NCI-H2171 treated with DMSO at 0.1 percent for 48 hours (cell line): ENCODE measurements at regions not wholly inside any gene's neighbourhood (a gene's known extent, or its start where the extent isn't known, plus 50 kb on each side); places are given as distances from the start of the nearest gene placed in this dataset.

Source experiments
- DNase-seq: peaks from one replicate; lab custom pipeline; 2025; lab: John Stamatoyannopoulos, UW

- no peak for DNase-seq
These were observed 92.8 kb upstream of the TMEM168 start for GRCh38 chr7:112882991-112883390.

GRCh38 chr7:112882511-112882910, 92.3 kb upstream of the TMEM168 start:
- DNase-seq, result no peak

GRCh38 chr7:112882022-112882421, 91.8 kb upstream of the TMEM168 start:
- no peak for DNase-seq

GRCh38 chr7:112880818-112881418, 90.7 kb upstream of the TMEM168 start:
- no peak for DNase-seq

GRCh38 chr7:112877691-112878460, 87.7 kb upstream of the TMEM168 start:
- DNase-seq, result no peak

- no peak for DNase-seq
These were observed 86.7 kb upstream of the TMEM168 start for GRCh38 chr7:112876877-112877276.

- no peak for DNase-seq
These were observed 84.7 kb upstream of the TMEM168 start for GRCh38 chr7:112874909-112875308.

- DNase-seq, result no peak
These were observed 83.8 kb upstream of the TMEM168 start for GRCh38 chr7:112873831-112874553.

GRCh38 chr7:112869111-112869774, 79.0 kb upstream of the TMEM168 start:
- peak; percentile 47 for DNase-seq

GRCh38 chr7:112868609-112869008, 78.4 kb upstream of the TMEM168 start:
- DNase-seq, result no peak

- no peak for DNase-seq
These were observed 76.2 kb upstream of the TMEM168 start for GRCh38 chr7:112866424-112866823.

- no peak for DNase-seq
These were observed 74.2 kb upstream of the TMEM168 start for GRCh38 chr7:112864380-112864779.

GRCh38 chr7:112858838-112859237, 68.6 kb upstream of the TMEM168 start:
- DNase-seq, result no peak

GRCh38 chr7:112855227-112855626, 65.0 kb upstream of the TMEM168 start:
- no peak for DNase-seq

GRCh38 chr7:112854169-112854568, 64.0 kb upstream of the TMEM168 start:
- no peak for DNase-seq

GRCh38 chr7:112853422-112853821, 63.2 kb upstream of the TMEM168 start:
- DNase-seq, result no peak

GRCh38 chr7:112843151-112843550, 53.0 kb upstream of the TMEM168 start:
- no peak for DNase-seq
